ENCODE measurements at regions not wholly inside any gene's neighbourhood (a gene's known extent, or its start where the extent isn't known, plus 50 kb on each side); places are given as distances from the start of the nearest gene placed in this dataset.

DNA sequence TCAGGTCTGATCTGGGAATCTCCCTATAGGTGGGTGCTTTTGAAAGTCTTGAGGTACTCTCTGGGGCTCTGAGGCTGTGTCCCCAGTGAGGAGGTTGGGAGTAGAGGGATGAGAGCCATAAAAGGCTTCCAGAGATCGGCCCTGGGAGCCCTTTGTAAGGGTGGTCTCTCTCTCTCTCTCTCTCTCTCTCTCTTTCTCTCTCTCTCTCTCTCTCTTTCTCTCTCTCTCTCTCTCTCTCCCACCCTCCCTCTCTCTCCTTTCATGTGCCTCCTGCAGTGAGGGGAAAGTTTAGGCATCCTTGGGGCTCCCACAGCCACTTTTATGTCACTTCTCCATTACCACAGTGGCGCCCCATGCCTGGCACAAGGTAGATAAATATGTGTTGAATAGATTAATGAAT is 271.3 kb upstream of the N4BP1 start:
- ATAC-seq (no peak), DNase-seq (no peak)
- intact Hi-C loops (cut with micrococcal nuclease): no loop called here

DNA sequence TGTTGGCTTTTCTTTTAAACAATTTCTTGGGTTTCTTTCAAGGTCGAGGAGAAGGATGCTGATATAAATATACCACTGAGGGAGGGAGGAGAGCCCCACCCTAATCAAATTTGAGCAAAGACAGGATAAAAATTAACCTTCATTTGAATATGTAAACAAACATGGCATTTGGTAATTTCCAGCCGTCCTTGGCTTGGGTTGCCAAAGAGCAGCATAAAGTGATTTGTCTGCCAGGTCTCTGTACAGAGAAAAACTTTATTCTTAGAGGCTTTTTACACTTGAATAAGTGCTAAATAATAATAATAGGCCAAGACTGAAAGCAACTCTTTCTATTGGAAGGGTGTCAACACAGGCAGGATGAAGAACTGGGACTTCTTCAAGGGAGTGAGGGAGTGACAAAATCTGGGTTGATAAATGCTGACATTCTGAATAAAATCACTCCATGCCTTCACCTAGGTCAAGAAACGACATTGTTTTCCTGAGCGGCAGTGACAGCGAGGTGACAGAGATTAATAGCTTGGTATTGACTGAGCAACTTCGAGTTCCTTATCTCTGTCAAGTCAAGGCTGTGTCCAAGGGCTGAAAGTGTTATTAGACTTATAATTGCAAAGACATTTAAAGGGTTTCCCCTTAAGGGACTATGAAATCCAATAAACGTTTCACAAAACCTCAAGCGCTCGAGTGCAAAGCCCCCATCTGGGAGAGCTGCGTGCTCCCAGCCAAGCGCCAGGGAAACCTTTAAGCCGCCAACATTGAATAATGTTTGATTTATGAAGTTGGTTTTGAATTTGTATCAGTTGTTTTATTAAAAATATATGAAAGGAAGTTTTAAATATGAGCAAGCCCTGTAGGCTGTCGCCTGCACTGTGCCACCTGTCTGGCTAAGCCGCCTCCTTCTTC is 269.5 kb upstream of the N4BP1 start:
- DNase-seq (no peak), ATAC-seq (no peak)
- intact Hi-C loops (cut with micrococcal nuclease): no loop called here

DNA sequence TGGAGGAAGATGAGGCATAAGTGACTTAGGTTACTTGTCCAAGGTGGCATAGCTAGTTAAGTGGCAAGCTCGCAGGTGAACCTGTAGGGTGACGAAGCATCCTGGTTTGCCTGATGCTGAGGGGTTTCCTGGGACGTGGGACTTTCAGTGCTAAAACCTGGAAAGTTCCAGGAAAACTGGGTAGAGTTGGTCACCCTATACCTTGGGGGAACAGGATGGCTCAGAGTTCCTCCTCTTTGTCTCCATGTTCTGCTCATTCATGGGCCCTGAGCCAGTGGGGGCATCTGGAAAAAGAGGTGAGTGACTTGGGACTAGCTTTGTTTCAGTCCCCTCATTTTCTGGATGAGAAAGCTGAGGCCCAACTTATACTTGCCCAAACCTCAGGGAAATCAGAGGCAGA is 268.0 kb upstream of the N4BP1 start:
- intact Hi-C loops (cut with micrococcal nuclease): no loop called here
- ATAC-seq (no peak), DNase-seq (no peak)

DNA sequence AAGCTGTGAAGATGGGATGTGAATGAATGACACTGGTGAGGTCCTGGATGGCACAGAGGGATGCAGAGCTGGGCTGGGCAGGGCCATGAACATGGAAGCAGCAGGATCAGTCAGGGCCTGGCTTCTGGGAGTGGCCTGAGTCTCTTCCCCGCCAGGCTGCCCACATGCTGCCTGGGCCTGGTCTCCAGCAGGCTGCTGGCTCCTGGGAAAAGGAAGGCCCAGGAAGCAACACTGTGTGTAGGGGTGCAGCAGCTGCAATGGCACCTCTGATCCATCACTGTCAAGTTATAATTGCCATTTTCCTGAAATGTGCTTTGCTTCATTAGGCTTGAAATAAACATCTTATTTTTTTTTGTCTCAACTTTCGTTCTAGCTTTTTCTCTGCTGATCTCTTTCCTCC is 260.2 kb upstream of the N4BP1 start:
- ATAC-seq: no peak
- intact Hi-C loops (cut with micrococcal nuclease): no loop called here
- no peak for DNase-seq

DNA sequence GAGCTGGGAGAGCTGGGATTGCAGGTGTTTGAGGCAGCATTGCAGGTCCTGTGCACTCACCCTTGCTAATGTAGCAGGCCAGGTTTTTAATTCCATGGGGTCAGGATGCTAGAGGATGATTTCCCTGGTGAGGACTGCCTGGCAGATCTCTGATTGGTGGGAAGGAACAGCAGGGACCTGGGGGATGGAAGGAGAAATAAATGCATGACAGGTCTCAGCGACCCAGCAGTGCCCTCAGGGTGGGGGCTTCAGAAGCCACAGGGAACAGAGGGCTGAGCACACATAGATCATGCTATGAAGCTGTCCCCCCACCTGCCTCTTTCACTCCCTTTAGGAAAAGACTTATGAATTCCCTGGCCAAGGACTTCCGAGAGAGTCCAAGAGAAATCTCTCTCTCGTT is 255.5 kb upstream of the N4BP1 start:
- intact Hi-C loops (cut with micrococcal nuclease): no loop called here
- DNase-seq: no peak
- ATAC-seq: no peak

DNA sequence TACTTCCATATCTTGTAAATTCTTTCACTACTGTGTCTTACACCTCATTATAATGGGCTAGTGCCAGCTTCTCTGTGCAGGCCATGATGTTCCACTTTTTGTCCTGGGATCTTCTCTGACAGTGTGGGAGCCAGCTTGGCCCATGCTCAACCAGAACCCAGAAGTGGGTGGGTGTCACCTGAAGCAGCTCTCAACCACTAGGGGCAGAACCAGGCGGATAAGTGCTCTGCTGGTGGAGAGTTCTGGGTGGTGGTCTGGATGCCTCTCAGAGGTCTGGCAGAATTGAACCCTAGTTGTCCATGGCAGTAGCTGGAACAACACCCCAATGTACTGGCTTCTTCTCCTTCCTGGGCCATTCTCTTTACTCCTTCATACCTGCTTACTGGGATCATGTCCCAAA is 254.1 kb upstream of the N4BP1 start:
- DNase-seq (no peak), ATAC-seq (no peak)
- intact Hi-C loops (cut with micrococcal nuclease): no loop called here

DNA sequence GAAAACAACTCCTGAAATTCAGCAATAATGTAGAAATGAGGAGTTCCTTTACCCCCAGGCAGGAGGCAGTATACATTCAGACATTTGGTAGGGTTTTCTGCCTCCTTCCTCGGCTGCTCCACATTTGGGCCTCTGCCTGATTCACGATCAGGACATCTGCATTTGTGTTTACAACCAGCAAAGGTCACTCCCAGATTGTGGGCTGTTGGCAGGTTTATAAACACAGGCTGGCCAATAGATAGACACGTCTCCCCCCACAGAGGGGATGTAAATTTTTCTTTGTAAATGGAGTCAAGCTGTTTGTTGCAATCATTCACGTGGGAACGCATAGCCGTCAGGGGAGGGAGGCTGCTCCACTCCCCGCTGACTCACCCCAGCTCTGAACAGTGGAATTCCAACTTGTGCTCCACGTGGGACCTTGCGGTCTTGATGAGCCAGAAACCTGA is 252.1 kb upstream of the N4BP1 start:
- no peak for DNase-seq
- intact Hi-C loops (cut with micrococcal nuclease): no loop called here
- no peak for ATAC-seq

DNA sequence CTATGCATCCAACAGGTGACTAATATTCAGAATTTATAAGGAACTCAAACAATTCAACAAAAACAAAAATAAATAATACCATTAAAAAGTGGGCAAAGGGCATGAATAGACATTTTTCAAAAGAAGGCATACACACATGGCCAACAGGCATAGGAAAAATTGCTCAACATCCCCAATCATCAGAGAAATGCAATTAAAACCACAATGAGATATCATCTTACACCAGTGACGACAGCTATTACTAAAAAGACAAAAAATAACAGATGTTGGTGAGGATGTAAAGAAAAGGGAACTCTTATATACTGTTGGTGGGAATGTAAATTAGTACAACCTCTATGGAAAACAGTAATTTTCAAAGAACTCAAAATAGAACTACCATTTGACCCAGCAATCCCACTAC is 250.4 kb upstream of the N4BP1 start:
- ATAC-seq: no peak

DNA sequence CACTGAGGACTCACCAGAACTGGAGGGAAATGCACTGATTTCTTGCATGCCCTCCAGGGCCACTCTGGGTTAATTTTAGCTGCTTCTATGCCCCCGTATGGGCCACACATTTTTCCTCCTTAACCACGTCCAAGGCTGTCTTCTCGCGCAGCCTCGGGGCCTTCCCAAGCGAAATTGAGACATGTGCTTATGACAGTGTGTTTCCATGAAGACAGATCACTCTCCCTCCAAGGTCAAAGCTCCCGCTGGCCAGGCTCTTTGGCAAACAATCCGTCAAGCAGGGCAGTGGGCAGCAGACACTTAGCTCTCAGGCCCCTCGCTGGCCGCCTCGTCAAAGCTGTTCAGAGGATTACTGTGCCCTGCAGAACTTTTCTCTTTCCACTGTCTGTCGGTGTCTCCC is 243.0 kb upstream of the N4BP1 start:
- DNase-seq: no peak
- no peak for ATAC-seq
- intact Hi-C loops (cut with micrococcal nuclease): no loop called here

More for the DNA sequence above, 250.4 kb upstream of the N4BP1 start:
- no peak for DNase-seq
- intact Hi-C loops (cut with micrococcal nuclease): no loop called here

DNA sequence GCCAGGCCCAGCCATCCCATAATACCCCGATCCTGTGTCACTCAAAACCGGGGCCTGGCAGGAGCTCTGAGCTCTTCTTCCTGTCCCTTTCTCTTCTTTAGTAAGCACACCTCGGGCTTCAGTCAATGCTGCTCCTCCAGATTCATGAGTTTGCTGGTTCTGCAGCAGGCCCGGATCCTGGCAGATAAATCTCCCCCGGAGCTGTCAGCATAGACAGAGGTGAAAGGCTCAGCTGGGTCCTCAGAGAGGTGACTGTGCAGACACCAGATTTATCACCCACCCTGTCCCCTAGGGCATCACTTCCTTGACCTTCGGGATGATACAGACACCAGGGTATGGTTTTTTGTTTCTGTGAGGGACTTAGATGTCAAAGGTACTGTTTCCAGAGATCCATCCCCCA is 242.5 kb upstream of the N4BP1 start:
- intact Hi-C loops (cut with micrococcal nuclease): no loop called here
- ATAC-seq: no peak

DNA sequence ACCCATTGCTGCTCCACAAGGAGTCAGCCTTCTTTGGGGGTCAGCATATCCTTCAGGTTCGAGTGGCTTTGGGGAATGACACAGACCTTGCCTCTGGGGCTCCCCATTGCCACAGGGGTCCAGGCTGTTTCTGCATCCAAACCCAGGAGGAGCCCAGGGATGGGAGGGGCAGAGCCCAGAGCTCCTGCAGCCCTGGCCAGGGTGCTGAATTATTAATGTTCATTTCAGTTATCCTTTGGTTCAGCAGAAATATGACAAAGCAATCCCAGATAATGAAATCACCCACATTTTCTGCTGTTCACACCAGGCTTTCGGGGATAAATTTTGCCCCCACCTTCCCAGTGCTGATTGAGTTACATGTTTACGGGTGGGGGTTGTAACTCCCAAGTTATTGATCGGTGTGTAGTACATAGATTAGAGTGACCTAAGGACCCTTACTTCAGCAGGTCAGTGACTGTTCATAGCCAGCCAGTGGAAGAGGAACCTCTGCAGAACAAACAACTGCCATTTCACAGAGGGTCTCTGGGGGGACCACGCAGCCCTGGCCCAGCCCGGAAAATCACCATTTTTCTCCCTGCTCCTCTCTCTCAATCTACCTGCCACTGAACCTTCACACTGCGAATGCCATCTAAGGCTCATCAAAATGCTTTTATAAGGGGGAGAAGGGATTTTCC is 240.3 kb upstream of the N4BP1 start:
- intact Hi-C loops (cut with micrococcal nuclease): no loop called here
- no peak for DNase-seq
- ATAC-seq: no peak

More for the DNA sequence above, 242.5 kb upstream of the N4BP1 start:
- no peak for DNase-seq

DNA sequence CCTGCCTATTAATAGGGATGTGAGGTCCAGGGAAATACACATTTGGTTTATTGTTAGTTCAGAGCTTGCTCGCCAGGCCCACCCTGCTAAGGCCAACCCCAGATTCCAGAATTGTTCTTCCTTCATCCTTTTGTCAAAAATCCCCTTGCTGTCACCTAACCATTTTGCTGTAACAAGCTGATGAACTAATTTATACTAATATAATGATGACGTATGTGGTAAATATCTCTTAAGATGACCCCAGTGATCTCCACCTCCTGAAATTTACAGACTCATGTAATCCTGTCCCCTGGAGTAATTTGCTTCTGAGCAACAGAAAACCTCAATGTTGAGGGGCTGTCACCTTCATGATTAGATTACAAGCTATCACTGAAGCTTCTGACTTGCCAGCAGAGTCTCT is 236.3 kb upstream of the N4BP1 start:
- DNase-seq (no peak), ATAC-seq (no peak)
- intact Hi-C loops (cut with micrococcal nuclease): no loop called here

DNA sequence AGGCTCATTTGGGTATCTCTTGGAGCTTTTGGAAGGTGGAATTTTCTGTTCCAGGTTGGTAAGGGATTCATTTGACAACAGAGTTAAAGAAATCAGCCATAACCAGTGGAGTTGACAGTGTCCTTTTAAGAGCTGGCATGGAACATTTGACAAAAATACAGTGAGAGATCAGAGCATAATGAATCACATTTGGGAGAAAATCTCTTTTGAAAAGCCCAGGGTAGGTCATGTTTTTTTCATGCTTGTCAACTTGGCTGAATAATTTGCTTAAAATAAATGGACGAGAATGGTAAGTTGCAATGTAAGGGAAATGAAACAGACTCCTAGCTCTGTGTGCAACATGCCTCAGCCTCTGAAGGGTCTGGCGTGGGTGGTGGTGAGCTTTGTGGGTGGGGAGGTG is 235.3 kb upstream of the N4BP1 start:
- ATAC-seq: no peak

DNA sequence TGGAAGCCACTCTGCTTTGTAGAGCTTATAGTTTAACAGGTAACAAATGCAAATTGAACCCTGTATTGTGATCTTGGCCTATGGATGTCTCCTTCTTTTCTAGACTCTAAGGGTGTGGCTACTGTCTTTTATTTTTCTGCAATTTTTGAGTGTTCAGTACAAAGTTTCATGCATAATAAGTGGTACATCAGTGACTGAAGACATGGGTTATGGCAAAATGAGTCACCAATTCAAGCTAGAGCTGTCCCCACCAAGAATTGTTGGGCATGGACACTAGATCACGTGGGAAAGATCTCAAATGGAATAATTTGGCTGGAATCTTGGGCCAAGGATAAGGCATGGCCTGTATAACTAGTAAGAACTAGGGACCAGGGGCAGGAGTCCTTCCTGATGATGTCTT is 228.4 kb upstream of the N4BP1 start:
- ATAC-seq (no peak), DNase-seq (no peak)
- intact Hi-C loops (cut with micrococcal nuclease): no loop called here

More for the DNA sequence above, 235.3 kb upstream of the N4BP1 start:
- intact Hi-C loops (cut with micrococcal nuclease): no loop called here
- no peak for DNase-seq

DNA sequence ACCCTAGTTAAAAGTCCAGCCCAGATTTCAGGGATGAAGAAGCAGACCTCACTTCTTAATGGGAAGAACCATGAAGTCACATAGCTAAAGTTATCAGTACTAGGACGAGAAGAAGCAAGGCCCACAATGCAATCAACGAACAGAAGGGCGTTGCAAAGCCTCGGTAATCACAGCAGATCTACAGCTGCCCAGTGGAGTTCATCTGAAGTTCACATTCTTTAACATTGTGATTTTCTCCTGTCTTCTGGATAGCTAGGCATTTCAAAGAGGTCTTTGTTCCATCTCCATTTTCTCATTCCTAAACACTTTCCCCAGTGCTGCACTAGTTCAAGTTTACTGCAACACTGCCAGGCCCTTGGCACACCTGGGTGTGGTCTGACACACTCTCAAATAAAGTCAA is 226.7 kb upstream of the N4BP1 start:
- no peak for ATAC-seq
- DNase-seq: no peak
- intact Hi-C loops (cut with micrococcal nuclease): no loop called here

DNA sequence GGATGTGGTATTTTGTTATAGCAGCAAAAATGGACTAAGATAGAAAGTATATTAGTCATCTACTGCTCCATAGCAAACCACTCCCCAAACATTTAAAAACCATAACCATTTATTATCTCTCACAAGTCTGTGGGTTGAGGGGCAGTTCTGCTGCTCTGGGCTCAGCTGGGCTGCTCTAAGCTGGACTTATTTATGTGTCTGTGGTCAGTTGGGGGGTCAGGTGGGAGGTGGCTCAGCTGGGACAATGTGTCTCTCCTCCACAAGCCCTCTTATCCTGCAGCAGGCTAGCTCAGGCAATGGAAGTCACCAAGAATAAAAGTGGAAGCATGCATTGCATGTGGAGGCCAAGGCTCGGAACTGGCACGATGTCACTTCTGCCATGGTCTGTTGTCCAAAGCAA is 226.1 kb upstream of the N4BP1 start:
- no peak for DNase-seq
- no peak for ATAC-seq
- intact Hi-C loops (cut with micrococcal nuclease): no loop called here

DNA sequence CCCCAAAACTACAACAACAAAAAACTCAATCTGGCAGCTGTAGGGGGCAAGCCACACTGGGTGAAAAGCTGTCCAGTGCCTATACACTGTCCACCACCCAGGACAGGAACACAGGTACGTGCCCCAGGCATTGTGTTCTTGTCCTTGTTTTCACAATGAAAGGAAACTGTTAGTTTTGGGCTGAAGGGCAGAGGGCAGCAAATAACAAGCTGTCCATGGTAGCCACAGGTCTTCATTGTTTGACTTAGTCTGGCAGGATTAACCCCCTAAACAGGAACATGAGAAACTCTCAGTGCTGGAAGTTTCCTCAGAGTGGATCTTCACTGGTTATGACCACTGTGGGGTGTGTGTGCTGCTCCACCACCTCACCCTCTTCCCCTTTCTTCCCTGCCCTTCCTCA is 224.6 kb upstream of the N4BP1 start:
- no peak for DNase-seq
- no peak for ATAC-seq
- intact Hi-C loops (cut with micrococcal nuclease): no loop called here

DNA sequence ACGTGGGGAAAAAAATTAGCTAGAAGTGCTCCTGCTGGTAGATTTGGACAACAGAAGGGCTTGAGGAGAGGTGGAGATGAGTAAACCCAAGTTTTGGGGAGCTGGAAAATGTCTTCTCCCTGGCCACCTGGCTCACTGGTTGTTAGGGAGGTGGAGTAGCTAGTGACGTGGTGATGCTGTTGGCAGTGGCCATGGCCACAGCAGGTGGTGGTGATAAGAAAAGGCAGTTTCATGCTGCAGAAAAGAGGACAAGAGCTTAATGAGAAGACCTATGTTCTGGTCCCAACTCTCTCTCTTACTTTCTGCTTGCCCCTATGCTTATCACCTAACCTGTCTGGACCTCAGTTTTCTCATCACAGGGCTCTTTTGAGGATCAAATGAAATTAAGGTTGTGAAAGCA is 223.5 kb upstream of the N4BP1 start:
- intact Hi-C loops (cut with micrococcal nuclease): no loop called here

DNA sequence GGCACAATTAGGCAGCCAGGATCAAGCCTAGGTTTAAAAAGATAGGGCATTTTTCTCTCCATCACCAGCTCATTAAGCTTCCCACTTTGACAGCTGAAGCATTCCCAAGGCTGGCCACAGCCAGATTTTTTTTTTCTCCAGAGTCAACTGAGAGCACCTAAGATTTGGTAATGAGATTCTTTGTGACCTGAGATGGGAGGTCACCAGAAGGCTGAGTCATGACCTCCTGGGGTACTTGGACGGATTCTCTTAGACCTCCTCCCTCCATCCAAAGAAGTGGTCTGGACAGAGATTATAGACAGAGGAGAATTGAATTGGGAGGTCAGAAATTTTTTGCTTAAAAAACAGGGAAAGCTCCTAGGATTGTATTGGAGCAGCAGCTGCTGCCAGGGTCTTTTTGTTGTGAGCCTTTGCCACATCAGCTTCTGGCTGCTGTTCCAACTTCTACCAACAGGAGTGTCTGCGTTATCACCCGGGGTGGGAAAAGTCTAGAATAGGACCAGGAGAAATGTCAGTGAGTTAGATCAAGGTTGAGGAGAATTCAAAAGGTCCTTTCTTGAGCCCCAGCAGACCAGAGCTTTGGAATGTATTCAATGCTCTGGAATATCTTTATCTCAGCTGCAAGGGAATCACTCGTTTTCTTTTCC is 221.2 kb upstream of the N4BP1 start:
- intact Hi-C loops (cut with micrococcal nuclease): no loop called here
- ATAC-seq (no peak), DNase-seq (no peak)

More for the DNA sequence above, 223.5 kb upstream of the N4BP1 start:
- ATAC-seq (no peak), DNase-seq (no peak)

All from left ventricle myocardium superior (tissue), 1 donor.